BJ (cell line): ENCODE measurements at regions not wholly inside any gene's neighbourhood (a gene's known extent, or its start where the extent isn't known, plus 50 kb on each side); places are given as distances from the start of the nearest gene placed in this dataset.

Source experiments
- CTCF ChIA-PET: fragments of 350-600 bp; formaldehyde crosslinking; extraction: SDS; loops from one replicate; lab custom pipeline; 2021; ENCODE audit warnings: antibody characterized with exemption, inconsistent platforms; lab: Yijun Ruan, JAX
- POLR2A ChIA-PET: fragments of 300-600 bp; sonication (Branson Sonifier 250); formaldehyde crosslinking; extraction: SDS; loops from one replicate; lab custom pipeline; 2021; ENCODE audit warnings: antibody characterized with exemption; lab: Charles Lee
- DNase-seq: peaks from one replicate; pipeline ENCODE4 v3.0.0-alpha.2; 2011; ENCODE audit warnings: low read depth
- H3K27me3 ChIP-seq: 2 replicates; pipeline ENCODE4 v1.6.0; 2011; ENCODE audit warnings: low read length; ENCODE audit not compliant: control insufficient read depth, insufficient read depth
- H3K36me3 ChIP-seq: 2 replicates; pipeline ENCODE4 v1.5.1; 2011; ENCODE audit warnings: low read length; ENCODE audit not compliant: control insufficient read depth, insufficient read depth
- H3K4me3 ChIP-seq: 2 replicates; pipeline ENCODE4 v1.5.1; 2011; ENCODE audit warnings: low read depth, mild to moderate bottlenecking, control low read depth, low read length
- CTCF ChIP-seq: IDR thresholded peaks from 2 replicates; pipeline ENCODE4 v1.5.1; 2011; ENCODE audit warnings: low read depth, mild to moderate bottlenecking, control low read depth, inconsistent platforms, low read length, moderate library complexity; ENCODE audit not compliant: insufficient read depth

GRCh38 chr1:103435443-103435842, 90.1 kb upstream of the RNPC3 start:
- Histone ChIP-seq H3K27me3 (no peaks in the 10 kb centered on the region), H3K4me3 (no peak overlapping the region), H3K36me3 (no peaks in the 10 kb centered on the region)
- POLR2A ChIA-PET, result no interaction called here
- DNase-seq, result no peak
- no peak for TF ChIP-seq CTCF
- CTCF ChIA-PET, result interaction anchor here (0.6 kb wide), 1 partner anchor 50 kb away, joined by 3 read pairs; no protein-coding TSS in a partner anchor

GRCh38 chr1:103424650-103425049, 100.8 kb upstream of the RNPC3 start:
- POLR2A ChIA-PET, result no interaction called here
- Histone ChIP-seq H3K4me3 (no peak overlapping the region), H3K27me3 (no peaks in the 10 kb centered on the region), H3K36me3 (no peaks in the 10 kb centered on the region)
- TF ChIP-seq CTCF, result no peak
- CTCF ChIA-PET, result interaction anchor here (0.8 kb wide), 1 partner anchor 15 kb away, joined by 3 read pairs; no protein-coding TSS in a partner anchor
- DNase-seq, result no peak

GRCh38 chr1:103416681-103417286, 108.7 kb upstream of the RNPC3 start:
- Histone ChIP-seq H3K27me3 (no peaks in the 10 kb centered on the region), H3K36me3 (no peaks in the 10 kb centered on the region), H3K4me3 (no peak overlapping the region)
- no peak for TF ChIP-seq CTCF
- ChIA-PET POLR2A (no interaction called here), CTCF (interaction anchor here (1.0 kb wide), 1 partner anchor 45 kb away, joined by 3 read pairs; no protein-coding TSS in a partner anchor)
- peak; percentile 14 for DNase-seq

- ChIA-PET POLR2A (no interaction called here), CTCF (interaction anchor here (0.6 kb wide), 1 partner anchor 214 kb away, joined by 3 read pairs; no protein-coding TSS in a partner anchor)
- no peak for TF ChIP-seq CTCF
- Histone ChIP-seq H3K27me3 (no peaks in the 10 kb centered on the region), H3K36me3 (no peaks in the 10 kb centered on the region), H3K4me3 (no peak overlapping the region)
- no peak for DNase-seq
Observed at GRCh38 chr1:103387898-103388297, 137.6 kb upstream of the RNPC3 start.

- Histone ChIP-seq H3K36me3 (no peaks in the 10 kb centered on the region), H3K4me3 (no peak overlapping the region), H3K27me3 (no peaks in the 10 kb centered on the region)
- POLR2A ChIA-PET, result no interaction called here
- no peak for DNase-seq
- CTCF ChIA-PET, result interaction anchor here (0.8 kb wide), 1 partner anchor 11 kb away, joined by 3 read pairs; no protein-coding TSS in a partner anchor
- TF ChIP-seq CTCF, result no peak
Observed at GRCh38 chr1:103373991-103374390, 151.5 kb upstream of the RNPC3 start.
